ENCODE measurements at regions not wholly inside any gene's neighbourhood (a gene's known extent, or its start where the extent isn't known, plus 50 kb on each side); places are given as distances from the start of the nearest gene placed in this dataset.

DNA sequence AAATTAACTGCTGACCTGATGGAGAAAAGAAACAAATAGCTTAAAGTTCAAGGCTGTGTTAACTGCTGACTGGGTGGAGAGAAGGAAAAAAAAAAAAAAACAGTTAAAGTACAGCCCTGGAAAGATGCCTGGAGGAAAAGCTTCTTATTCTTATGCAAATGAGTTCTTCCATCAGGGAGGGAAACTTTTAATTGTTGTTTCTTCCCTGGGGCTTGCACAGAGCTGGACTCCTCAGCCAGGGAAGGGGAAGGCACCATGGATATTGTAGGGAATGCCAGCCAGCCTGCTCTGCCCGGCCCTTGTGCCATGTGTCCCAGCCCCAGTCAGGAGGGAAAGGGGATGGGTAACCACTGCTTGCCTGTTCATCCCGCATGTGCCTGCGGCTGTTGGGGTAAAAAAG is 833.1 kb upstream of the CRIM1 start:
- Histone ChIP-seq H3F3A (ENCODE audit: low read depth) (no peaks in the 10 kb centered on the region), H3K27ac (no peak overlapping the region), H3K4me3 (no peak overlapping the region), H3K79me2 (ENCODE audit: low read depth) (no peaks in the 10 kb centered on the region), H3K4me2 (no peak overlapping the region), H4K20me1 (ENCODE audit: low read depth) (no peaks in the 10 kb centered on the region), H2AFZ (replicated peaks) (no peak overlapping the region), H3K27me3 (no peaks in the 10 kb centered on the region), H3K9ac (no peak overlapping the region), H3K9me3 (ENCODE audit: low read depth) (no peaks in the 10 kb centered on the region), H3K36me3 (no peaks in the 10 kb centered on the region), H3K4me1 (peaks cover 3% of the 10 kb centered on the region)
- no peaks in the 10 kb centered on the region for H3K36me3 Mint-ChIP-seq
- TF ChIP-seq EZH2phosphoT487 (IDR thresholded peaks at IDR 0.05) (no peak), EZH2 (IDR thresholded peaks at IDR 0.05) (no peak)
- TF ChIP-seq, protein P1, sequence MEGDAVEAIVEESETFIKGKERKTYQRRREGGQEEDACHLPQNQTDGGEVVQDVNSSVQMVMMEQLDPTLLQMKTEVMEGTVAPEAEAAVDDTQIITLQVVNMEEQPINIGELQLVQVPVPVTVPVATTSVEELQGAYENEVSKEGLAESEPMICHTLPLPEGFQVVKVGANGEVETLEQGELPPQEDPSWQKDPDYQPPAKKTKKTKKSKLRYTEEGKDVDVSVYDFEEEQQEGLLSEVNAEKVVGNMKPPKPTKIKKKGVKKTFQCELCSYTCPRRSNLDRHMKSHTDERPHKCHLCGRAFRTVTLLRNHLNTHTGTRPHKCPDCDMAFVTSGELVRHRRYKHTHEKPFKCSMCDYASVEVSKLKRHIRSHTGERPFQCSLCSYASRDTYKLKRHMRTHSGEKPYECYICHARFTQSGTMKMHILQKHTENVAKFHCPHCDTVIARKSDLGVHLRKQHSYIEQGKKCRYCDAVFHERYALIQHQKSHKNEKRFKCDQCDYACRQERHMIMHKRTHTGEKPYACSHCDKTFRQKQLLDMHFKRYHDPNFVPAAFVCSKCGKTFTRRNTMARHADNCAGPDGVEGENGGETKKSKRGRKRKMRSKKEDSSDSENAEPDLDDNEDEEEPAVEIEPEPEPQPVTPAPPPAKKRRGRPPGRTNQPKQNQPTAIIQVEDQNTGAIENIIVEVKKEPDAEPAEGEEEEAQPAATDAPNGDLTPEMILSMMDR (IDR thresholded peaks at IDR 0.05) = no peak
- H3K27me3 Mint-ChIP-seq (ENCODE audit: insufficient read depth, low read depth) = no peaks in the 10 kb centered on the region
- no peak overlapping the region for H3K4me3 Mint-ChIP-seq
- H3K9me3 Mint-ChIP-seq = peaks cover 3% of the 10 kb centered on the region
- no peak overlapping the region for H3K27ac Mint-ChIP-seq
- peak; percentile 29 for DNase-seq (ENCODE audit: low spot score)
- peaks cover 4% of the 10 kb centered on the region for H3K4me1 Mint-ChIP-seq

DNA sequence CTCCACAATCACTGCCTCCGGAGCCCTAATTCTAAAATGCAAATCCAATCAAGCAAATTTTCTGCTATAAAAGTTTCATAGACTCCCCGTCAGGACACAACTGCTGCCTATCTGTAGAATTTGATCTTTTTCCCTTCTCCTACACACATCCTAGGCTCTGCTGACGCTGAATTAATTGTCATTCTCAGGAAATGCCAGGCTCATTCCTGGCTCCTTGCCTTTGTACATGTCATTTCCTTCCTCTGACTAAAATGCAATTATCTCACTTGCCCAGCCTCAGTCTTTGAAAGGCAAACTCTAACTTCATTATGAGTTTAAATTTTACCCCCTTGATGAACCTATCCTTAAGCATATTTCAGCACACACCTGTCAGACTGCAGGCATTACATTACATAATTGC is 844.9 kb upstream of the CRIM1 start:
- TF ChIP-seq, protein P1 (IDR thresholded peaks at IDR 0.05) = no peak
- TF ChIP-seq EZH2 (IDR thresholded peaks at IDR 0.05) (no peak), EZH2phosphoT487 (IDR thresholded peaks at IDR 0.05) (no peak)
- no peak for DNase-seq (ENCODE audit: low spot score)
- Histone ChIP-seq H3K36me3 (no peaks in the 10 kb centered on the region), H4K20me1 (ENCODE audit: low read depth) (no peaks in the 10 kb centered on the region), H2AFZ (replicated peaks) (no peak overlapping the region), H3K4me3 (no peak overlapping the region), H3K9ac (no peak overlapping the region), H3K27ac (no peak overlapping the region), H3K79me2 (ENCODE audit: low read depth) (no peaks in the 10 kb centered on the region), H3F3A (ENCODE audit: low read depth) (no peaks in the 10 kb centered on the region), H3K4me2 (no peak overlapping the region), H3K27me3 (no peaks in the 10 kb centered on the region), H3K9me3 (ENCODE audit: low read depth) (no peaks in the 10 kb centered on the region), H3K4me1 (no peaks in the 10 kb centered on the region)
- Mint-ChIP-seq H3K4me3 (no peak overlapping the region), H3K9me3 (peaks cover 8% of the 10 kb centered on the region), H3K36me3 (no peaks in the 10 kb centered on the region), H3K4me1 (no peaks in the 10 kb centered on the region), H3K27me3 (ENCODE audit: insufficient read depth, low read depth) (peaks cover 4% of the 10 kb centered on the region), H3K27ac (no peak overlapping the region)

DNA sequence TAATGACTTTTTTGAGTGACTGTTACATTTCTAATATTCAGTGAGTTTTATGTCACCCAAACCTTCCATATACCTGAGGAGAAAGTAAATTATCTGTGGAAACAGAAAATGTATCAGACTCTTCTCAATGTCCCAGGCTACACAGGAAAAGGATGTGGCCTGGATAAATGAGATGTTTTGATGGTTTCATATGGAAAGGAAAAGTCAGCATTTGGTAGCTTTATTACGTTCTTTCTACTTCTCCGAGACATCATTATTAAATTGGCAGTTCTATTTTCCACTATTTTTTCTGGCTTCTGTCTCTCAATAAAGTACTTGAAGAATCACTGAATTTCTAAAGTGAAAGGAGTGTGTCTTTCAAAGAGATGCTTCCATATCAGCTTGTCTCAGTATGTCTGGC is 847.0 kb upstream of the CRIM1 start:
- H3K4me1 Mint-ChIP-seq = no peaks in the 10 kb centered on the region
- Histone ChIP-seq H3F3A (ENCODE audit: low read depth) (no peaks in the 10 kb centered on the region), H3K36me3 (no peaks in the 10 kb centered on the region), H3K4me1 (no peaks in the 10 kb centered on the region), H3K9ac (no peak overlapping the region), H4K20me1 (ENCODE audit: low read depth) (no peaks in the 10 kb centered on the region), H3K79me2 (ENCODE audit: low read depth) (no peaks in the 10 kb centered on the region), H3K27me3 (no peaks in the 10 kb centered on the region), H2AFZ (replicated peaks) (no peak overlapping the region), H3K9me3 (ENCODE audit: low read depth) (no peaks in the 10 kb centered on the region), H3K4me3 (no peak overlapping the region), H3K4me2 (no peak overlapping the region), H3K27ac (no peak overlapping the region)
- H3K4me3 Mint-ChIP-seq = no peak overlapping the region
- no peak overlapping the region for H3K27ac Mint-ChIP-seq
- peaks cover 8% of the 10 kb centered on the region for H3K9me3 Mint-ChIP-seq
- peaks cover 2% of the 10 kb centered on the region for H3K27me3 Mint-ChIP-seq (ENCODE audit: insufficient read depth, low read depth)
- no peak for TF ChIP-seq EZH2phosphoT487 (IDR thresholded peaks at IDR 0.05)
- TF ChIP-seq, protein P1 (IDR thresholded peaks at IDR 0.05) = no peak
- no peaks in the 10 kb centered on the region for H3K36me3 Mint-ChIP-seq
- DNase-seq (ENCODE audit: low spot score) = no peak

DNA sequence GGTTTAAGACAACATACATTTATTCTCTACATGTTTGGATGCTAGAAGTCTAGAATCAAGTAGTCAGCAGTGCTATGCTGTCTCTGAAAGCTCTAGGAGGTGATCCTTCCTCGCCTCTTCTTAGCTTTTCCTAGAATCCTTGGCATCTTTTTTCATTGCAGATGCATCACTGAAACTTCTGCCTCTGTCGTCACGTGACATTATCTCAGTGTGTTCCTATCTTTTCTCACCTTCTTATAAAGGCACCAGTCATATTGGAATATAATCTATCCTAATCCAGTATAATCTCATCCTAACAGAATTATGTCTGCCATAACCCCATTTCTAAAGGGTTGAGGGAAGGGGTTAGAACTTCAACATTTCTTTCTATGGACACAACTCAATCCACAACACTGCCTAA is 851.2 kb upstream of the CRIM1 start:
- H3K36me3 Mint-ChIP-seq = no peaks in the 10 kb centered on the region
- no peak overlapping the region for H2AFZ ChIP-seq (replicated peaks)
- no peaks in the 10 kb centered on the region for H3K9me3 ChIP-seq (ENCODE audit: low read depth)
- H3K27ac Mint-ChIP-seq = no peak overlapping the region
- no peaks in the 10 kb centered on the region for H3K36me3 ChIP-seq
- DNase-seq (ENCODE audit: low spot score) = no peak
- H3F3A ChIP-seq (ENCODE audit: low read depth) = no peaks in the 10 kb centered on the region
- TF ChIP-seq, protein P1 (IDR thresholded peaks at IDR 0.05) = no peak
- TF ChIP-seq EZH2 (IDR thresholded peaks at IDR 0.05) = no peak
- H3K79me2 ChIP-seq (ENCODE audit: low read depth) = no peaks in the 10 kb centered on the region
- H4K20me1 ChIP-seq (ENCODE audit: low read depth) = no peaks in the 10 kb centered on the region
- H3K9ac ChIP-seq = no peak overlapping the region
- H3K27ac ChIP-seq = no peak overlapping the region
- no peak overlapping the region for H3K4me3 ChIP-seq
- no peaks in the 10 kb centered on the region for H3K27me3 Mint-ChIP-seq (ENCODE audit: insufficient read depth, low read depth)
- H3K4me3 Mint-ChIP-seq = no peak overlapping the region
- no peaks in the 10 kb centered on the region for H3K4me1 ChIP-seq
- H3K4me1 Mint-ChIP-seq = no peaks in the 10 kb centered on the region
- no peaks in the 10 kb centered on the region for H3K9me3 Mint-ChIP-seq
- H3K4me2 ChIP-seq = no peak overlapping the region
- H3K27me3 ChIP-seq = no peaks in the 10 kb centered on the region

Measured in neural progenitor cell (in vitro differentiated cells).